ENCODE measurements at regions not wholly inside any gene's neighbourhood (a gene's known extent, or its start where the extent isn't known, plus 50 kb on each side); places are given as distances from the start of the nearest gene placed in this dataset.

- POLR2A ChIA-PET = no interaction called here
- no peak for ATAC-seq (ENCODE audit: poor library complexity)
These were observed 112.8 kb downstream of the DDX3Y start for GRCh38 chrY:13017493-13017892.

GRCh38 chrY:13019486-13019885, 114.8 kb downstream of the DDX3Y start:
- no peak for ATAC-seq (ENCODE audit: poor library complexity)
- Mint-ChIP-seq H3K27ac (no peak overlapping the region), H3K4me3 (no peak overlapping the region), H3K9me3 (no peaks in the 10 kb centered on the region), H3K27me3 (no peaks in the 10 kb centered on the region), H3K36me3 (ENCODE audit: low read depth) (no peaks in the 10 kb centered on the region), H3K4me1 (ENCODE audit: low read depth) (peaks cover 22% of the 10 kb centered on the region)
- Histone ChIP-seq H3K4me3 (ENCODE audit: low read length) (no peak overlapping the region), H3K27me3 (ENCODE audit: control insufficient read depth in 1 of 2, insufficient read depth in 2 of 2, low read length in 2 of 2) (no peaks in the 10 kb centered on the region), H3K9me3 (ENCODE audit: control insufficient read depth in 1 of 2, insufficient read depth in 1 of 2, low read length in 2 of 2) (no peaks in the 10 kb centered on the region), H3K27ac (ENCODE audit: low read depth in 1 of 2, low read length in 2 of 2) (no peak overlapping the region), H3K36me3 (ENCODE audit: insufficient read depth, low read length) (no peaks in the 10 kb centered on the region), H3K4me1 (ENCODE audit: insufficient read depth, low read length) (no peaks in the 10 kb centered on the region)
- TF ChIP-seq CTCF (IDR thresholded peaks at IDR 0.05) = no peak
- intact Hi-C loops (cut with DNase I, micrococcal nuclease) = no loop called here
- DNase-seq = no peak
- CTCF ChIA-PET = no interaction called here
- POLR2A ChIA-PET = no interaction called here

More at GRCh38 chrY:13017493-13017892, 112.8 kb downstream of the DDX3Y start:
- intact Hi-C loops (cut with DNase I, micrococcal nuclease) = no loop called here
- Mint-ChIP-seq H3K4me1 (ENCODE audit: low read depth) (peaks cover 22% of the 10 kb centered on the region), H3K36me3 (ENCODE audit: low read depth) (no peaks in the 10 kb centered on the region), H3K27ac (no peak overlapping the region), H3K27me3 (no peaks in the 10 kb centered on the region), H3K4me3 (no peak overlapping the region), H3K9me3 (no peaks in the 10 kb centered on the region)
- Histone ChIP-seq H3K4me3 (ENCODE audit: low read length) (no peak overlapping the region), H3K36me3 (ENCODE audit: insufficient read depth, low read length) (no peaks in the 10 kb centered on the region), H3K27me3 (ENCODE audit: control insufficient read depth in 1 of 2, insufficient read depth in 2 of 2, low read length in 2 of 2) (no peaks in the 10 kb centered on the region), H3K9me3 (ENCODE audit: control insufficient read depth in 1 of 2, insufficient read depth in 1 of 2, low read length in 2 of 2) (no peaks in the 10 kb centered on the region), H3K27ac (ENCODE audit: low read depth in 1 of 2, low read length in 2 of 2) (no peak overlapping the region), H3K4me1 (ENCODE audit: insufficient read depth, low read length) (no peaks in the 10 kb centered on the region)
- CTCF ChIA-PET = no interaction called here
- no peak for TF ChIP-seq CTCF (IDR thresholded peaks at IDR 0.05)
- no peak for DNase-seq

- H3K9me3 Mint-ChIP-seq = no peaks in the 10 kb centered on the region
- ChIA-PET CTCF (no interaction called here), POLR2A (no interaction called here)
- H3K4me1 ChIP-seq (ENCODE audit: insufficient read depth, low read length) = no peaks in the 10 kb centered on the region
- no peaks in the 10 kb centered on the region for H3K36me3 Mint-ChIP-seq (ENCODE audit: low read depth)
- H3K4me3 ChIP-seq (ENCODE audit: low read length) = no peak overlapping the region
- intact Hi-C loops (cut with DNase I, micrococcal nuclease) = no loop called here
- no peak overlapping the region for H3K4me3 Mint-ChIP-seq
- TF ChIP-seq CTCF (IDR thresholded peaks at IDR 0.05) = no peak
- H3K36me3 ChIP-seq (ENCODE audit: insufficient read depth, low read length) = no peaks in the 10 kb centered on the region
- no peaks in the 10 kb centered on the region for H3K27me3 Mint-ChIP-seq
- no peaks in the 10 kb centered on the region for H3K9me3 ChIP-seq (ENCODE audit: control insufficient read depth in 1 of 2, insufficient read depth in 1 of 2, low read length in 2 of 2)
- H3K4me1 Mint-ChIP-seq (ENCODE audit: low read depth) = peaks cover 22% of the 10 kb centered on the region
- H3K27ac ChIP-seq (ENCODE audit: low read depth in 1 of 2, low read length in 2 of 2) = no peak overlapping the region
- no peak for DNase-seq
- no peaks in the 10 kb centered on the region for H3K27me3 ChIP-seq (ENCODE audit: control insufficient read depth in 1 of 2, insufficient read depth in 2 of 2, low read length in 2 of 2)
- no peak overlapping the region for H3K27ac Mint-ChIP-seq
- no peak for ATAC-seq (ENCODE audit: poor library complexity)
These were observed 116.2 kb downstream of the DDX3Y start for GRCh38 chrY:13020839-13021238.

Data from CD4-positive, alpha-beta T cell (primary cell).